Fibroblast of gingiva (primary cell): ENCODE measurements at regions not wholly inside any gene's neighbourhood (a gene's known extent, or its start where the extent isn't known, plus 50 kb on each side); places are given as distances from the start of the nearest gene placed in this dataset.

Source experiments
- DNase-seq: peaks from one replicate; pipeline ENCODE4 v3.0.0-alpha.2; 2011; ENCODE audit warnings: low read depth

DNA sequence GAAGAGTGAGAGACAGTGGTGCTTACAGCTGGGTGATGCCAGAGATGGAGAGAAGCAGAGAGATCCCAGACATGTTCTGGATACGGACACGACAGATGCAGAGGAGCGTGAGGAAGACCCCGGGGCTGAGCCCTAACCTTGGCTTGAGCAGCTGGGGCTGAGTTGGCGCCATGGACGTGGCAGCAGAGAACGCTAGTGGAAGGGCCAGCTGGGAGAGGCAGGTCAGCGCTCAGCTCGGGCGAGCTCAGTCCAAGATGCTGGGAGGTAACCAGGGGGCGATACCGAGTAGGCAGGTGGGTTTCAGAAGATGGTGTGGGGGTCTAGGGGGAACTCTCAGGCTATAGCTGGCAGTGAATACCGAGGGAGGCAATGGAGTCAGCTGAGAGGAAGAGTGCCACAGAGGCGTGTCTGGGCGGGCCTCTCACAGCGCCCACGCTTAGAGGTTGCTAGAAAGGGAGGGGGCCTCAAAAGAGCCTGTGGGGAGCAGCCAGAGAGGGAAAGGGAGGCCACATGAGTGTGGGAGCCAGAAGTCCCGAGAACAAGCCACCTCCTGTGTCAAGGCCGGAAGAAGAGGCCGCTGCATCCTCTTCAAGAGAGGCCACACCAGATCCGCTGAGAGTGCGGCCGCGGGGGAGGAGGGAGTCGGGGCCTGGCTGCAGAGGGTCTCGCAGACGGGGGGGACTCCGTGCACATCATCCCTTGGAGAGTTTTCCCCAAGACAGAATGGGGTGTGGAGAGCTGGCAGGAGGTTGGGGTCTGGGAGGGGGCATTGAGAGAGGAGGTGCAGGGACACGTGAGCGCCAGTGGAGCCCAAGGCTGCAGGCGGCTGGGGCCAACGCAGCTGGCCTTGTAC lies 57.0 kb upstream of the DIO3 start:
- no peak for DNase-seq

- no peak for DNase-seq
These were observed 55.9 kb upstream of the DIO3 start for GRCh38 chr14:101505236-101505970.

DNA sequence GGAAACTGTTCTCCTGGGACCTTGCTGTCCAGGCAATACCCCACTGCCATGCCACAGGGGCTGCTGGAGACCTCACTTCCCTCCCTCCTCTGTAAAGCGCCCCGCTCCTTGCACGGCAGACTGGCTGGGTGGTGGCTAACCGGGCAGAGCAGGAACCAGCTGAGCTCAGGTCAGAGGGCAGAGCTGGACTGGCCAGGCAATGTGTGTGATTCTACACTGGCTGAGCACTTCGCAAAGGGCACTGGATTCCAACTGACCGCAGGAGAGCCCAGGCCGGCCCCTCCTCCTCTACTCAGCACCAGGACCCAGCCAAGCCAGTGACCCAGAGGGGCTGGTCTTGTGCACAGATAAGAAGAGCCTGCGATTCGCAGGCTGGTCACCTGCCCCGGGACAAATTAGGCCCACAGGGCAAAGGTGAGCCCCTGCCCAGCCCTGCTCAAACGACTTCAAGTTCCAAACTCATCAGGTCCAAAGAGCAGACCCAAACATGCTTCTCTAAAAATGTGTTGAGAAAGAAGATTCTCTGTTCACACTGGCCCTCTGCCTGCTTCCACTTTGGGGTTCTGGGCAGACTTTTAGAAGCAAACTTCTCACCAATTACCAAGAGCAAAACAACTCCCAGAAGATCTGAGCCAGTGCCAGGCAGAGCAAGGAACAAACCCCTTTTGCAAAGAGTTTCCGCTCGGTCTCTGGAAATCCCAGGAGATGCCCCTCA lies 54.9 kb upstream of the DIO3 start:
- DNase-seq = no peak

DNA sequence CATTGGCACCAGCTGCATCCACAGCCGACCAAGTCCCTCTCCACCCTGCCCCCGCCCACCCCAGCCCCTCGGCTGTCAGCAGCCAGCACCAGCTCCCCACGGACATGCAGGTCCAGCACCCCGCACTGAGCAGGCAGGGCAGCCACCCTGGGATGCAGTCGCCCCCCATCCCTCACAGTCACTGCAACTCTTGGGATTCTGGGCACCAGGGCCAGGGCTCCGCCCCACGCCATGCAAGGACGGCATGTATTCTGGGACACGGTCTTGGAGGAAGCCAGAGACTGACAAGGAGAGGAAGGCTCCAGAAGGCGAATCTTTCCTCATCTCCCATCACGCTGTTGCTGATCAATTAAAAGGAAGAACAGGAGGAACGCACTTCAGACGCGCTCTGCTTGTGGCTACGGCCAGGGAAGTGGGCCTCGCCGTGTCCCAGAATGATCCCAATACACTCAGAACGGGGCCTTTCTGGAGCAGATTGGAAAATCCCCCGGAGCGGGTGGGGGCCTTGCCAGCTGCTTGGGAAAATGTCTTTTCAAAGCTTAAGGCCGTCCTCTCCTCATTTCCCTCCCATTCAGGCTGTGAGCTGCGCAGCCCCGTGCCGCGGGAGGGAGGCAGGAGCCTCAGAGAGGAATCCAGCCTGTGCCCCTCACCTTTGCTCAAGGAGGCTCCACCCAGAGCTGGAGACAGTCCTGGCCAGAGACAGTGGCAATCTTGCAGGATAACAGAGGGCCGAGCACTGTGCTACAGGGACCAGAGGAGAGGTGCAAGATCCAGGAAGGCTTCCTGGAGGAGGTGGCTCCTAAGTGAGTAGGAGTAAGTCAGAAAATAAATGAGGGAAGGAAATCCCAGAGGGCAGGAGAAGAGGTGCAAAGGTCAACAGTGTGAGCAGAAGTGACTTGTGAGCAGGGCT lies 54.1 kb upstream of the DIO3 start:
- no peak for DNase-seq

DNA sequence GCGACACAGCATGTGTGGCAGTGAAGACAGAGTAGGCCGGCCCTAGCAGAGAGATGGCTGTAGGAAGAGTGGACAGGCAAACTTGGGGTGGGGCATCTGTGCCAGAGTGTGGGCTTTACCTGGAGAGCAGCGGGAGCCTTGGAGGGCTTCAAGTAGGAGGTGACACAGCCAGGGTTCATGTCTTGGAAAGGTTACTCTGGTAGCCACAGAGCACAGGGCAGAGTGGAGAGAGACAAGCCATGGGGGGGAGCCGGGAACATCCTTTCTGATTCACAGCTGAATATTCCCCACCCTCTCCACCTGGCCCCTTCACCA lies 53.5 kb upstream of the DIO3 start:
- DNase-seq = no peak

DNA sequence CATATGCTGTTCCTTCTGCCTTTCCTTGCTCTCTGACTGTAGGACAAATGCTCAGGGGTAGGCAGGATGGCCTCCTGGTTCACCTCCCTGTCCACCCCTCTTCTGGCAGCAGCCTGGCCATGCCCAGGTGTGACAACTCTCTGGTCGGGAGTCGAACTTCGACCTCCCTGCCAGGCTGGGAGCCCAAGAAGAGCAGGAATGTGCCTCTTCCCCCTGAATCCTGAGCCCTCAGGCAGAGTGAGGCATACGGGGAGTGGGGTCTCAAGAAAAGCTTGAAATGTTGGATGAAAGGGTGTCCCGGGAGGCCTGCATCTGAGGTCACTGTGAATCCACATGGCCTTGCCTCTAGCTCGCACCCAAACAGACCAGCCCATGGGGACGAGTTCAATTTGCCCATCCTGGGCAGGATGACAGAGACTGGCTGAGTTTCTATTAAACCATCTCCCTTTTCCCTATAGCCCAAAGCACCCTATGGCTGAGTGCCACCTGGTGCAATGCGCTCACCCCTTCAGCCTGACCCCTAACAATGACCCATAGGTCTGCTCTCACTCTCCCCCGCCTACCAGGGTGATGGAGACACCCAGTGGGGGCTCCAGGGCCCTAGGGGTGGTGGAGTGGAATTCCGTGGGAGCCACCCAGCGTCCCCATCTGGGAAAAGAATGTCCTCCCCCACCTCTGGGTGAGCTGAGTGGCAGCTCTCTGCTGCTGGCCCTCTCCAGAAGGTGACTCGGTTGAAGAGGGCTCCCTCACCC lies 52.9 kb upstream of the DIO3 start:
- no peak for DNase-seq

- no peak for DNase-seq
These were observed 52.2 kb upstream of the DIO3 start for GRCh38 chr14:101508948-101509729.

DNA sequence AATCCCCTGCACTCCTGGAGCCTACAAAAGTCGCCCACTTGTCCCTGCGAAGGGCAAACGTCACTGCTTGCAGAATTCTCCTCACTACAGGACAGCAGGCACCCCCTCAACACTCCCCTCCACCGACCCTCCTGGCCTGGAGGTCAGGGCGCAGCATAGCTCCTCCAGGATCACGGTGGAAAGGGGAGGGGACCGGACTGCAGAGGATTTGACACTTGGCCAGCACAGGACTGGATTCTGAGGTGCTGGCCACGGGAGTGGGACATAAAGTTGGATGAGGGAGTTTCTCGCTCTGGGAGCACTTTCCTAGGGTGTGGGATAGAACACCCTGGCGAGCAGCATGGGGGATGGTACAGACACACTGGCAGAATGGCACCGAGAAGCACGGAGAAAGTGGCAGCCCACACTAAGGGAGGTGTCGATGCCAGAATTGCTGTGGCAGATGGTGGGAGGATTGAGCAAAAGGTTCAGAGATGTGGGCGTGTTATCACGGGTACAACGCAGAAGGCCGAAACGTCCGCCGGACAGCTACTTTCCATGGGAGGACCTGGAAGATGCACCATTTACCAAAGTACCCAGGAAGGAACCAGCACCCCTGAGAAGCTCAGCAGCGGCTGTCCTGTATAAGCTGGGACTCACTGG lies 51.4 kb upstream of the DIO3 start:
- DNase-seq = no peak

DNA sequence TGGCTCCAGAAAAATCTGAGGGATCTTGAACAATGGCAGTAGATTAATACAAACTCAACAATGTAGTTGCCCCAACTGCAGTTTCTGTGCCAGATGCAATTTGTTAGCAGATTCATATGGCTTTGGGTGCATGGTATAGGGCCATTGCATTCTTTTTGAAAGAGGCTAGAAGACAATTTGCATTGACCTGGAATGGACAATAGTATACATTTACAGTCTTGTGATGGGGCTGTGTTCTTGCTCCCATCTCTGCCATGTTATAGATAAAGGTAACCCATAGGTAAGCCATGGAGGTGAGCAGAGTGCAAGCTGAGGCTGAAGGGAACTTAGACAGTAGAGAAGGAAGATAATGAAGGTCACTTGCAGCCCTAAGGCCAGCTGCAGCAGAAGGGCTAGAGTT lies 50.1 kb upstream of the DIO3 start:
- DNase-seq = no peak
